Muscle of leg (tissue), 3 donors: ENCODE measurements at regions not wholly inside any gene's neighbourhood (a gene's known extent, or its start where the extent isn't known, plus 50 kb on each side); places are given as distances from the start of the nearest gene placed in this dataset.

Experiments
- DNase-seq: peaks from one replicate; pipeline ENCODE4 v3.0.0; 2013
- H3K27ac ChIP-seq: one replicate; pipeline ENCODE4 v1.5.1; 2013; ENCODE audit warnings: mild to moderate bottlenecking, low read length, control low read depth
- H3K27me3 ChIP-seq: one replicate; pipeline ENCODE4 v1.6.1; 2013; ENCODE audit warnings: low read length; ENCODE audit not compliant: control insufficient read depth, insufficient read depth
- H3K36me3 ChIP-seq: one replicate; pipeline ENCODE4 v1.6.1; 2013; ENCODE audit warnings: low read length; ENCODE audit not compliant: control insufficient read depth, insufficient read depth
- H3K4me1 ChIP-seq: one replicate; pipeline ENCODE4 v1.6.1; 2013; ENCODE audit warnings: low read length; ENCODE audit not compliant: control insufficient read depth, insufficient read depth
- H3K4me3 ChIP-seq: one replicate; pipeline ENCODE4 v1.5.1; 2013; ENCODE audit warnings: low read length, control low read depth
- H3K9me3 ChIP-seq: replicated peaks from 2 replicates; pipeline ENCODE4 v1.6.1; 2013; ENCODE audit warnings: low read depth, low read length; ENCODE audit not compliant: control insufficient read depth
- WGBS: methylation state at CpG from one replicate; pipeline ENCODE4 v1.1.5; 2013; ENCODE audit warnings: missing lambda C conversion rate; ENCODE audit not compliant: insufficient coverage; 5-methylcytosine and 5-hydroxymethylcytosine counted together

- WGBS: 96% methylated on average over 51 of the region's 53 CpGs
- no peak for DNase-seq
- no peaks in the 10 kb centered on the region for H3K27me3 ChIP-seq
- no peaks in the 10 kb centered on the region for H3K9me3 ChIP-seq
- no peak overlapping the region for H3K27ac ChIP-seq
- H3K4me1 ChIP-seq: no peaks in the 10 kb centered on the region
- H3K4me3 ChIP-seq: no peak overlapping the region
- no peaks in the 10 kb centered on the region for H3K36me3 ChIP-seq
Observed at GRCh38 chr3:82715091-82715856, 953.8 kb upstream of the GBE1 start.

- Histone ChIP-seq H3K27ac (no peak overlapping the region), H3K36me3 (no peaks in the 10 kb centered on the region), H3K9me3 (no peaks in the 10 kb centered on the region), H3K4me1 (no peaks in the 10 kb centered on the region), H3K27me3 (no peaks in the 10 kb centered on the region), H3K4me3 (no peak overlapping the region)
- WGBS: 90% methylated on average over 2 of the region's 4 CpGs
- DNase-seq: no peak
Observed at GRCh38 chr3:82707035-82707434, 945.6 kb upstream of the GBE1 start.

- DNase-seq: no peak
- no peak overlapping the region for H3K4me3 ChIP-seq
- H3K27ac ChIP-seq: no peak overlapping the region
- no CpG with 5 or more reads among the region's 3 CpGs for WGBS
- no peaks in the 10 kb centered on the region for H3K27me3 ChIP-seq
- H3K36me3 ChIP-seq: no peaks in the 10 kb centered on the region
- no peaks in the 10 kb centered on the region for H3K9me3 ChIP-seq
- H3K4me1 ChIP-seq: no peaks in the 10 kb centered on the region
Observed at GRCh38 chr3:82685761-82686160, 924.3 kb upstream of the GBE1 start.

- no peaks in the 10 kb centered on the region for H3K9me3 ChIP-seq
- no CpG with 5 or more reads among the region's 1 CpG for WGBS
- H3K27me3 ChIP-seq: no peaks in the 10 kb centered on the region
- H3K36me3 ChIP-seq: no peaks in the 10 kb centered on the region
- no peak for DNase-seq
- no peak overlapping the region for H3K4me3 ChIP-seq
- no peaks in the 10 kb centered on the region for H3K4me1 ChIP-seq
- no peak overlapping the region for H3K27ac ChIP-seq
Observed at GRCh38 chr3:82676356-82677026, 915.0 kb upstream of the GBE1 start.

GRCh38 chr3:82672966-82673365 is 911.5 kb upstream of the GBE1 start:
- DNase-seq: no peak
- no CpG with 5 or more reads among the region's 2 CpGs for WGBS
- Histone ChIP-seq H3K4me3 (no peak overlapping the region), H3K27me3 (no peaks in the 10 kb centered on the region), H3K4me1 (no peaks in the 10 kb centered on the region), H3K36me3 (no peaks in the 10 kb centered on the region), H3K27ac (no peak overlapping the region), H3K9me3 (no peaks in the 10 kb centered on the region)

GRCh38 chr3:82671466-82671865 is 910.0 kb upstream of the GBE1 start:
- H3K4me3 ChIP-seq: no peak overlapping the region
- no peak for DNase-seq
- no peaks in the 10 kb centered on the region for H3K36me3 ChIP-seq
- no peak overlapping the region for H3K27ac ChIP-seq
- no CpG with 5 or more reads among the region's 1 CpG for WGBS
- H3K9me3 ChIP-seq: no peaks in the 10 kb centered on the region
- no peaks in the 10 kb centered on the region for H3K4me1 ChIP-seq
- H3K27me3 ChIP-seq: no peaks in the 10 kb centered on the region

- Histone ChIP-seq H3K4me3 (no peak overlapping the region), H3K36me3 (no peaks in the 10 kb centered on the region), H3K27ac (no peak overlapping the region), H3K9me3 (peaks cover 8% of the 10 kb centered on the region), H3K27me3 (no peaks in the 10 kb centered on the region), H3K4me1 (no peaks in the 10 kb centered on the region)
- 45% methylated on average over 1 of the region's 3 CpGs for WGBS
- no peak for DNase-seq
Observed at GRCh38 chr3:82654708-82655107, 893.3 kb upstream of the GBE1 start.

- Histone ChIP-seq H3K27ac (no peak overlapping the region), H3K4me1 (no peaks in the 10 kb centered on the region), H3K4me3 (no peak overlapping the region), H3K9me3 (peaks cover 22% of the 10 kb centered on the region), H3K27me3 (no peaks in the 10 kb centered on the region), H3K36me3 (no peaks in the 10 kb centered on the region)
- no peak for DNase-seq
Observed at GRCh38 chr3:82643948-82644347, 882.5 kb upstream of the GBE1 start.

GRCh38 chr3:82641701-82642100 is 880.3 kb upstream of the GBE1 start:
- Histone ChIP-seq H3K36me3 (no peaks in the 10 kb centered on the region), H3K27me3 (no peaks in the 10 kb centered on the region), H3K27ac (no peak overlapping the region), H3K4me3 (no peak overlapping the region), H3K4me1 (no peaks in the 10 kb centered on the region), H3K9me3 (peaks cover 22% of the 10 kb centered on the region)
- DNase-seq: no peak
- no CpG with 5 or more reads among the region's 2 CpGs for WGBS

- DNase-seq: no peak
- Histone ChIP-seq H3K27me3 (no peaks in the 10 kb centered on the region), H3K9me3 (peaks cover 22% of the 10 kb centered on the region), H3K4me1 (no peaks in the 10 kb centered on the region), H3K36me3 (no peaks in the 10 kb centered on the region), H3K4me3 (no peak overlapping the region), H3K27ac (no peak overlapping the region)
- 100% methylated on average over 2 of the region's 3 CpGs for WGBS
Observed at GRCh38 chr3:82640254-82640653, 878.8 kb upstream of the GBE1 start.
